SH-SY5Y (cell line): ENCODE measurements at regions not wholly inside any gene's neighbourhood (a gene's known extent, or its start where the extent isn't known, plus 50 kb on each side); places are given as distances from the start of the nearest gene placed in this dataset.

Source experiments
- GATA2 ChIP-seq: IDR thresholded peaks from 2 replicates; pipeline ENCODE4 v1.6.1; 2011; ENCODE audit warnings: mild to moderate bottlenecking, low read depth, low read length
- GATA3 ChIP-seq: IDR thresholded peaks from 2 replicates; pipeline ENCODE4 v1.6.1; 2011; ENCODE audit warnings: low read depth, mild to moderate bottlenecking, low read length, moderate library complexity

DNA sequence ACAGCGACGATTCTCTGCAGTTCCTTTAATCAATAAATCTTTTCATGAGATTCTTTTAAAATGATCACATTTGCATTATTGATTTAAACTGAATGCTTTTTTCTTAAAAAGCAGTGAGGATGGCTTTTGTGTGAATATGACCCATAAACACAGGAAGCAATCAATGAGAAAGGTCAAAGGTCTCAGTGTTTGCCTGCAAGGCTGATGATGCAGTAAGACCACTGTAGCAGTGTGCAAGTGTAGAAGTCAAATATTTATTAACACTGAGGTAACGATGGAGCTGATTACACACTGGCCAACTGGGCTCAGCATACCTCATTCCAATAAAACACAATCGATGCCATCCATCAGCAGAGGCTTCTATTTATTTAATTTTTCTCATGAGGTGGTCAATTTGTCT lies 633.5 kb downstream of the DCDC2C start:
- TF ChIP-seq GATA3 (no peak), GATA2 (no peak)
